Natural killer cell treated with Interleukin-12 subunit alpha and Interleukin-12 subunit beta and Interleukin-15 and Interleukin-18, amount 100 ng/mL, for 72 hours (primary cell): ENCODE measurements at regions not wholly inside any gene's neighbourhood (a gene's known extent, or its start where the extent isn't known, plus 50 kb on each side); places are given as distances from the start of the nearest gene placed in this dataset.
"Not testable (repeated sequence)": the region's sequence is repeated elsewhere in the genome, so short reads cannot be mapped to it uniquely, and the experiment has no call there.

Experiments
- ATAC-seq, 2 donors: fragments of 150-1000 bp; cut with Tn5 transposase in 1 of 2; sonication (Bioruptor Pico), chemical (Tn5 transposase) in 1 of 2; 2 replicates each; pipeline ENCODE4 v1.10.0; 2021
- DNase-seq: peaks from one replicate; pipeline ENCODE4 v3.0.0; 2022; ENCODE audit warnings: low spot score
- H3K27ac Mint-ChIP-seq, 2 donors: 1 replicate in 1 of 2; 2 replicates in 1 of 2; pipeline ENCODE4 v1.8.0; 2022; ENCODE audit warnings: mixed read lengths in 2 of 2, mild to moderate bottlenecking in 1 of 2, moderate library complexity in 1 of 2
- H3K27me3 Mint-ChIP-seq, 2 donors: 1 replicate in 1 of 2; 2 replicates in 1 of 2; pipeline ENCODE4 v1.8.0; 2022; ENCODE audit warnings: mixed read lengths in 2 of 2
- H3K36me3 Mint-ChIP-seq: one replicate; pipeline ENCODE4 v1.8.0; 2022; ENCODE audit warnings: mixed read lengths
- H3K4me1 Mint-ChIP-seq, 2 donors: 1 replicate in 1 of 2; 2 replicates in 1 of 2; pipeline ENCODE4 v1.8.0; 2022; ENCODE audit warnings: low read depth in 2 of 2, mixed read lengths in 2 of 2, mild to moderate bottlenecking in 1 of 2
- H3K4me3 Mint-ChIP-seq: one replicate; pipeline ENCODE4 v1.8.0; 2022; ENCODE audit warnings: mixed read lengths
- H3K9me3 Mint-ChIP-seq: 2 replicates; pipeline ENCODE4 v1.8.0; 2022; ENCODE audit warnings: mixed read lengths

DNA sequence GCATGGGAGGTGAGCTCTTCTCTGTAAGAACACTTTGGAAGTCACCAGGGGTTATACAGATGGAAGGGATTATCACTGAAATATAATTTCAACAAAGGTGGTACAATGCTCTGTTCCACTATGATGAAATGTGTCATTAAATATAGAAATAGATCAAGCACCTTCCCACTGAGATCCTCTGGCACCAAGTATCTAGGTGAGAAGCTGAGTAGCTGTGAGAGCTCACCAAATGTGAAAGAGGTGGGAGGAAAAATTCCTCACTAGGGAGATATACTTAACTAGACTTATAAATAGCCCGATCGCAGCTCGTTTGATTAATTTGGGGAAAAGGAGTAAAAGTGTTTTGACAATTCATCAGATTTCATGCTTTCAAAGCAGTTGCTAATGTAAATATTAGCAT is 247.6 kb downstream of the SMAD2 start:
- DNase-seq (no peak), ATAC-seq (no peak)
- Mint-ChIP-seq H3K9me3 (no peaks in the 10 kb centered on the region), H3K27me3 (peaks cover 5 to 18% of the 10 kb centered on the region in 2 donors), H3K36me3 (no peaks in the 10 kb centered on the region), H3K4me3 (no peak overlapping the region), H3K4me1 (no peaks in the 10 kb centered on the region), H3K27ac (no peak overlapping the region)

DNA sequence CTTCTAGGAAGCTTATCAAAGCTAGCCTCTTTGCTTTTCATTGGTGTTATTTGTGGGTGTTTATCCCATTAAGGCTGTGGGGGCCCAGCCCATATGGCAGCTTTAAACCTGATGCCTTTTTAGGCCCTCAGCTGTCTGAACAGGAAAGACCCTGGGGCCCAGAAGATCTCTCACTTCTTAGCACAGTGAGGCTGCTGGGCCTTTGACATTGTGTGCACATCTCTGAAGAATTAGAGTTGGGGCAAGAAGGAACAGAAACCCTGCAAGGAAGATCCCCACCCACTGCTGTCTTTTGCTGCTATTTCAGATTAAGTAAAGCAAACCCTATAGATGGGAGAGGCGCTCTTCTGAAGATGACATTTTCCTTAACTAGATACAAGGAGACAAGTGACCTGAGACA is 250.0 kb downstream of the SMAD2 start:
- DNase-seq (no peak), ATAC-seq (no peak)
- Mint-ChIP-seq H3K4me1 (no peaks in the 10 kb centered on the region), H3K9me3 (no peaks in the 10 kb centered on the region), H3K27ac (no peak overlapping the region), H3K4me3 (no peak overlapping the region), H3K36me3 (no peaks in the 10 kb centered on the region), H3K27me3 (peaks cover 2 to 12% of the 10 kb centered on the region in 2 donors)

- ATAC-seq: no peak
- Mint-ChIP-seq H3K27ac (no peak overlapping the region), H3K27me3 (peaks cover 2 to 12% of the 10 kb centered on the region in 2 donors), H3K4me1 (no peaks in the 10 kb centered on the region), H3K9me3 (no peaks in the 10 kb centered on the region), H3K36me3 (no peaks in the 10 kb centered on the region), H3K4me3 (no peak overlapping the region)
- no peak for DNase-seq
Measured at GRCh38 chr18:47679864-47680263, 250.6 kb downstream of the SMAD2 start.

DNA sequence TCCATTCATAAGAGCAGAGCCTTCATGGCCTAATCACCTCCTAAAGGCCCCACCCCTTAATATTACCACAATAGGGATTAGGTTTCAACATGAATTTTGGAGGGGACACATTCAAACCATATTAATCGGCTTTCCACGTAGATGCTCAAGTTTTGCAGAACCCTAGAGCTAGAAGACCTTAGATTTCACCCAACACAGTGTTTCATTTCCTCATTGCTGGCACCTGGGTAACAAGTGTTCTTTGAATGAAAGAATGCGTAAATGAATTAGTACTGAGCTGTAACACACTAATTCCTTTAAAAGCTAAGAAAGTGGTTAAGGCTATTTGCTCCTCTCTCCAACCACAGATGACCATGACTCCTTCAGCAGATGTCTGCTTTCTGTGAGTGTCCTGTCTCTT is 252.5 kb downstream of the SMAD2 start:
- H3K9me3 Mint-ChIP-seq: no peaks in the 10 kb centered on the region
- H3K4me3 Mint-ChIP-seq: no peak overlapping the region
- H3K36me3 Mint-ChIP-seq: no peaks in the 10 kb centered on the region
- no peak for DNase-seq
- no peak overlapping the region for H3K27ac Mint-ChIP-seq
- H3K27me3 Mint-ChIP-seq: peaks cover 1 to 12% of the 10 kb centered on the region in 2 donors
- no peak for ATAC-seq
- no peaks in the 10 kb centered on the region for H3K4me1 Mint-ChIP-seq

DNA sequence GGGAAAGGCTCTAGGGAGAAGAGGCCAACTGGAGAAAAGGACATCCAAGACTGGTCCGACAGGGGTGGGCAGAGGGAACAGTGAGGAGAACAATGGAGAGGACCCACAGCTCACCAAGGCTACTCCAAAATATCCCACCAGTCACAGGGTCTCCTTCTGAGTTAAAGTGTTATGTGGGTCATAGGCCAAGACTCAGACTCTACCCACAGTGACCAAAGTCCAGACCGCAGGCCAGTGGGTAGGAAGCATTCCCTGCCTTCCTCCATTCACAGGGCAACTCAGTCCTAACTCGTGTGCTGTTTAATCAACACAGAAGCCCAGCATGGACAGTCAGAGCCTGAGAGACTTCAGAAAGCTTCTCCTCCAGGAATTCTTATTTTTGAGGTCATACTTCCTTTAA is 260.6 kb downstream of the SMAD2 start:
- no peak for DNase-seq
- Mint-ChIP-seq H3K27me3 (peaks cover 0 to 16% of the 10 kb centered on the region in 2 donors), H3K9me3 (no peaks in the 10 kb centered on the region), H3K4me1 (no peaks in the 10 kb centered on the region), H3K36me3 (no peaks in the 10 kb centered on the region), H3K4me3 (no peak overlapping the region), H3K27ac (no peak overlapping the region)
- peak in 1 of 2 donors; percentile 65 for ATAC-seq

DNA sequence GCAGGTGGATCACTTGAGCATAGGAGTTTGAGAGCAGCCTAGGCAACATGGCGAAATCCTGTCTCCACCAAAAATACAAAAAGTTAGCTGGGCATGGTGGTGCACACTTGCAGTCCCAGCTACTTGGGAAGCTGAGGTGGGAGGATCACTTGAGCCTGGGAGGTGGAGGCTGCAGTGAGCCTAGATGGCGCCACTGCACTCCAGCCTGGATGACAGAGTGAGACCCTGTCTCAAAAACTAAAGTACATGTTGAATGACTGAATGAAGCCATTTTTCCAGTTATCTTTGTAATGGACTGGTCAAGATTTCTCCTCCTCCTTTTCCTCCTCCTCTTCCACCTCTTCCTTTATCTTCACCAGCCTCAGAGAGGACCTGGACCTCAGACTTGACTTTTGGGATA is 272.0 kb downstream of the SMAD2 start:
- ATAC-seq: no peak
- Mint-ChIP-seq H3K4me3 (no peak overlapping the region), H3K27me3 (no peaks in the 10 kb centered on the region), H3K4me1 (no peaks in the 10 kb centered on the region), H3K9me3 (peaks cover 5% of the 10 kb centered on the region), H3K36me3 (peaks cover 6% of the 10 kb centered on the region), H3K27ac (no peak overlapping the region)
- no peak for DNase-seq

- Mint-ChIP-seq H3K27ac (no peak overlapping the region), H3K4me1 (no peaks in the 10 kb centered on the region), H3K9me3 (peaks cover 6% of the 10 kb centered on the region), H3K27me3 (peaks cover 6 to 8% of the 10 kb centered on the region in 2 donors), H3K36me3 (peaks cover 4% of the 10 kb centered on the region), H3K4me3 (no peak overlapping the region)
- ATAC-seq (no peak), DNase-seq (no peak)
Measured at GRCh38 chr18:47654988-47655387, 275.5 kb downstream of the SMAD2 start.

- ATAC-seq (no peak), DNase-seq (no peak)
- Mint-ChIP-seq H3K4me3 (no peak overlapping the region), H3K27me3 (peaks cover 0 to 4% of the 10 kb centered on the region in 2 donors), H3K36me3 (no peaks in the 10 kb centered on the region), H3K4me1 (no peaks in the 10 kb centered on the region), H3K27ac (no peak overlapping the region), H3K9me3 (peaks cover 5% of the 10 kb centered on the region)
Measured at GRCh38 chr18:47644896-47645295, 285.6 kb downstream of the SMAD2 start.

GRCh38 chr18:47637551-47637950 is 292.9 kb downstream of the SMAD2 start:
- H3K4me3 Mint-ChIP-seq, H3K27ac Mint-ChIP-seq, H3K27me3 Mint-ChIP-seq, H3K36me3 Mint-ChIP-seq, ATAC-seq, H3K4me1 Mint-ChIP-seq, DNase-seq, H3K9me3 Mint-ChIP-seq: not testable (repeated sequence)

DNA sequence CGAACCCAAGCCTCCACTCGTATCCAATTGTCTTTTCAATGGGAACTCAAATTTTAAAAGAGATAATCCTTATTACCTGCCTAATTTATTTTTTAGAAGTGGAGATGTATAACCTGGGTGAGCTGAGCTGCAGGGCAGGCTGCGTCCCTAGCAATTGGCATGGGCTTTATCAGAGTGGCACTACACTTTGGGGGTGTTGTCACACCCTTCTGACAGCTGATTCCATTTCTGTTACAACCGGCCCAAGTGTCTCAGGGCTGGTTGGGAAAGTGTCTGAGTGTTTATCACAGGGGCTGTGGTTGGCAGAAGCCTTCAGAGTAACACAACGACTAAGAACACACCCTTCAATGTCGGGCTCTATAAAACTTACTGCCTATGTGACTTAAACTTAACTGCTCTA is 295.0 kb downstream of the SMAD2 start:
- DNase-seq: no peak

DNA sequence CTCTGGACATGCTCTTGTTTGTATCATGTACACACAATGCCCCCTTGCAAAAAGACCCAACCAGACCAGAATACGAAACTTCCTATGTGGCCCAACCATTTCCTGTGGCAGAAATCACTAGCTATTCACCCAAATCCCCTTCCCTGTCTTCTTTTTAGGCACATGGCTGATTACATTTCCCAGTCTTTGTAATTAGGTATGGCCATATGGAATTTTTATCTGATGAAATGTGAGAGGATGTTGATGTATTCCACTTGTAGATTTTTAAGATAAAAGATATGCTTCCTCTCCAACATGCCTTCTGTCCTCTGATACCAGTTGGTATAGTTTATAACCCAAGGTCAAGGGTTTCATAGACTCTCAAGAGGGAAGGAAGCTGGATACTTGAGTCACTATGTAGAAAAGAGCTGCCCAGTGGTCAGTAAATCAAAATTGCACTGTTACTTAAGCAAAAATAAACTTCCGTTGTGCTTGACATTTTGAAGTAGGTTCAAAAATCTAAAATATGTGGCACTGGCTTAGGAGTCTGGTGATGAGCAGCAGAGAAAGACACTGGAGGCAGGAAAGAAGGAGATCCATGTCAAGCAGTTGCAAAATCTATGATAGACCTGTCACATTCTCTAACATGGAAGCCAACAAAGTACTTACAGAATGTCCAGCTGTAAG is 297.4 kb downstream of the SMAD2 start:
- ATAC-seq (no peak), DNase-seq (no peak)
- Mint-ChIP-seq H3K27me3 (peaks cover 3 to 18% of the 10 kb centered on the region in 2 donors), H3K4me3 (no peak overlapping the region), H3K27ac (no peak overlapping the region), H3K9me3 (no peaks in the 10 kb centered on the region), H3K4me1 (no peaks in the 10 kb centered on the region), H3K36me3 (no peaks in the 10 kb centered on the region)

More for the DNA sequence above, 295.0 kb downstream of the SMAD2 start:
- Mint-ChIP-seq H3K27me3 (no peaks in the 10 kb centered on the region), H3K27ac (no peak overlapping the region), H3K4me1 (no peaks in the 10 kb centered on the region), H3K9me3 (no peaks in the 10 kb centered on the region), H3K36me3 (no peaks in the 10 kb centered on the region), H3K4me3 (no peak overlapping the region)
- no peak for ATAC-seq

DNA sequence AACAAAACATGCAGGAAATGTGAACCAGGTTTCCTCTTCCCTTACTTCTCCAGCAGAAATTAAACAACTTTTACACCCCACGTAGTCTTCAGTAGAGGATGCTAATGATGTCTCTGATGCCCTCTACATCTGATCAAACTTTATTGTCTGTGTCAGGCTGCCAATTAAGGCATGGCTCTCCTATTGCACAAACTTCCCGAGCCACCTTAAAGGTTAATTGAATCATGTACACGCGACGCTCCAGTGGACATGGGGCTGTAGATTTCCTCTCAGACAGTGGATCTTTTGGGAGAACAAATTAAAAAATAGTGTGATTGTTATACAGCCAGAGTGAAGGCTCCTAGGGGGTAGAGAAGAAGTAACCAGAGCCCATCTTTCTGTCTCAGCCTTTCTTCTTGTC is 301.6 kb downstream of the SMAD2 start:
- no peak for ATAC-seq
- Mint-ChIP-seq H3K4me1 (no peaks in the 10 kb centered on the region), H3K27ac (no peak overlapping the region), H3K4me3 (no peak overlapping the region), H3K27me3 (peaks cover 7 to 33% of the 10 kb centered on the region in 2 donors), H3K36me3 (no peaks in the 10 kb centered on the region), H3K9me3 (no peaks in the 10 kb centered on the region)
- DNase-seq: no peak

GRCh38 chr18:47628240-47628781 is 302.1 kb downstream of the SMAD2 start:
- Mint-ChIP-seq H3K36me3 (no peaks in the 10 kb centered on the region), H3K4me1 (no peaks in the 10 kb centered on the region), H3K9me3 (peaks cover under 1% of the 10 kb centered on the region), H3K27me3 (peaks cover 7 to 35% of the 10 kb centered on the region in 2 donors), H3K4me3 (no peak overlapping the region), H3K27ac (no peak overlapping the region)
- DNase-seq: no peak
- no peak for ATAC-seq

- ATAC-seq (peak; percentile 27 to 59), DNase-seq (no peak)
- Mint-ChIP-seq H3K27ac (no peak overlapping the region), H3K36me3 (no peaks in the 10 kb centered on the region), H3K27me3 (peaks cover 17 to 48% of the 10 kb centered on the region in 2 donors), H3K4me3 (no peak overlapping the region), H3K4me1 (no peaks in the 10 kb centered on the region), H3K9me3 (peaks cover 3% of the 10 kb centered on the region)
Measured at GRCh38 chr18:47627030-47627429, 303.4 kb downstream of the SMAD2 start.
